A673 (cell line): ENCODE measurements at regions not wholly inside any gene's neighbourhood (a gene's known extent, or its start where the extent isn't known, plus 50 kb on each side); places are given as distances from the start of the nearest gene placed in this dataset.

Experiments
- BruUV-seq: library from RNA; stranded (reverse); fragments of 400-500 nt; replicated peaks from 2 replicates; lab custom pipeline; 2021; lab: Mats Ljungman, UMichigan
- CTCF ChIA-PET: fragments of 300-600 bp; sonication (Branson Sonifier 250); formaldehyde crosslinking; loops from one replicate; lab custom pipeline; 2022; ENCODE audit warnings: antibody characterized with exemption; lab: Charles Lee
- POLR2A ChIA-PET: fragments of 300-600 bp; sonication (Branson Sonifier 250); formaldehyde crosslinking; loops from one replicate; lab custom pipeline; 2022; ENCODE audit warnings: antibody characterized with exemption; ENCODE audit not compliant: low non-redundant PET; lab: Charles Lee
- DNase-seq: peaks from one replicate; pipeline ENCODE4 v3.0.0-alpha.2; 2015; ENCODE audit warnings: low spot score
- H3K27ac ChIP-seq: fragments of 200-600 bp; sonication (generic); 2 replicates; pipeline ENCODE4 v1.5.1; 2016; ENCODE audit warnings: mixed run types, low read depth, mild to moderate bottlenecking, mixed read lengths, antibody characterized with exemption, low read length; ENCODE audit not compliant: poor library complexity, severe bottlenecking
- H3K27me3 ChIP-seq: fragments of 200-600 bp; sonication (generic); replicated peaks from 2 replicates; pipeline ENCODE4 v1.6.1; 2017; ENCODE audit warnings: mixed run types, low read depth, mild to moderate bottlenecking, mixed read lengths, antibody characterized with exemption, low read length; ENCODE audit not compliant: insufficient read depth, poor library complexity
- H3K36me3 ChIP-seq: fragments of 200-600 bp; sonication (generic); 2 replicates; pipeline ENCODE4 v1.6.1; 2016; ENCODE audit warnings: mixed run types, mild to moderate bottlenecking, mixed read lengths, antibody characterized with exemption, low read length; ENCODE audit not compliant: insufficient read depth, poor library complexity, severe bottlenecking
- H3K4me1 ChIP-seq: fragments of 200-600 bp; sonication (generic); 2 replicates; pipeline ENCODE4 v1.6.1; 2017; ENCODE audit warnings: mixed run types, mild to moderate bottlenecking, mixed read lengths, antibody characterized with exemption, low read length; ENCODE audit not compliant: insufficient read depth, poor library complexity, severe bottlenecking
- H3K4me3 ChIP-seq: fragments of 200-600 bp; sonication (generic); 2 replicates; pipeline ENCODE4 v1.5.1; 2016; ENCODE audit warnings: low read depth, mixed run types, mild to moderate bottlenecking, mixed read lengths, low read length; ENCODE audit not compliant: poor library complexity, severe bottlenecking
- H3K9me3 ChIP-seq: fragments of 200-600 bp; sonication (generic); 2 replicates; pipeline ENCODE4 v1.6.1; 2016; ENCODE audit warnings: mixed run types, low read depth, mild to moderate bottlenecking, mixed read lengths, antibody characterized with exemption, low read length; ENCODE audit not compliant: poor library complexity, severe bottlenecking
- CTCF ChIP-seq: fragments of 300-800, 200-600 bp; sonication (generic); conservative IDR thresholded peaks from 2 replicates; pipeline ENCODE4 v1.5.1; 2017; ENCODE audit warnings: low read depth, mild to moderate bottlenecking, antibody characterized with exemption, low read length, moderate library complexity, mixed read lengths
- EZH2 ChIP-seq: fragments of 200-600 bp; sonication (generic); IDR thresholded peaks from 2 replicates; pipeline ENCODE4 v1.6.1; 2017; ENCODE audit warnings: borderline replicate concordance, low read depth, mild to moderate bottlenecking, mixed read lengths, antibody characterized with exemption, low read length; ENCODE audit not compliant: poor library complexity, severe bottlenecking
- intact Hi-C: fragments of 100-400 bp; cut with micrococcal nuclease; formaldehyde crosslinking; loops from one replicate; pipeline ENCODE4 v1.10.0; 2022; ENCODE audit not compliant: unreplicated experiment

DNA sequence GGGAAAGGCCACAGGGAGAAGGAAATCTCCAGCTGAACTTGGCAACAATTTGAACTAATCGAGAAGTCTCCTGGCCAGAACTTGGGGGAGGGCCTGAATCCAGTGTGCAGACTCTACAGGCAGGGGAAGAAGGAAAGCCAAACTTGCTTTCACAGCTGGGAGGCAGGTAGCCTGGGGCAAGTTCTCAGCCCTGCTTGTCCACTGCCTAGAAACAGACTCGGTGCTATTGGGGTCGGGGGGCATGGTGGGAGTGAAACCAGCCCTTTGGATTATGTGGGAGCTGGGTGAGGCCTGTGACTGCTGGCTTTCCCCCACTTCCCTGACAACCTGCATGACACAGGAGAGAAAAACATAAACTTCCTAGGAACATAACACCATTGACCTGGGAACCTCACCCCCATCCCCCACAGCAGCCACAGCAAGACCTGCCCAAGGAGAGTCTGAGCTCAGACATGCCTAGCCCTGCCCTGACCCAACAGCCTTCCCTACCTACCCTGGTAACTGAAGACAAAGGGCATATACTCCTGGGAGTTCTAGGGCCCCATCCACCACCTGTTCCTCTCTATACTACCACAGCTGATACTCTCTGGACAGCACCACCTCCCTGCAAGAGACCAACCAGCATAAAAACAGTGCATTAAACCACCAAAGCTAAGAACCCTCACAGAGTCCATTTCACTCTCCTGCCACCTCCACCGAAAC, 103.7 kb upstream of the MNS1 start:
- CTCF ChIA-PET: no interaction called here
- H3K27me3 ChIP-seq: no peaks in the 10 kb centered on the region
- intact Hi-C loops: loop anchor here (2.0 kb wide), 1 partner anchor 72 kb away; no protein-coding TSS in a partner anchor
- H3K9me3 ChIP-seq: no peaks in the 10 kb centered on the region
- POLR2A ChIA-PET: no interaction called here
- DNase-seq: no peak
- H3K4me1 ChIP-seq: no peaks in the 10 kb centered on the region
- BruUV-seq: no TSS peak
- H3K4me3 ChIP-seq: no peak overlapping the region
- no peak for TF ChIP-seq EZH2
- TF ChIP-seq CTCF: no peak
- H3K36me3 ChIP-seq: no peaks in the 10 kb centered on the region
- H3K27ac ChIP-seq: no peak overlapping the region

DNA sequence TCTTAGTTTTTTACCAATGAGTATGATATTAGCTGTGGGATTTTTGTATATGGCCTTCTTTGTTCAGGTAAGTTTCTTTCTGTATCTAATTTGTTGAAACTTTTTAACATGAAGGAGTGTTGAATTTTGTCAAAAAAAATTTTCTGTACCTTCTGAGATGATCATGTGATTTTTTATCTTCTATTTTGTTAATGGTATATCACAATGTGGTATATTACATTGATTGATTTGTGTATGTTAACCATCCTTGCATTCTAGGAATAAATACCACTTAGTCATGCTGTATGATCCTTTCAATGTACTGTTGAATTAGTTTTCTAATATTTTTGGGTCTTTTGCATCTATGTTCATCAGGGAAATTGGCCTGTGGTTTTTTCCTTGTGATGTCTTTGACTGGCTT, 92.5 kb upstream of the MNS1 start:
- TF ChIP-seq CTCF (no peak), EZH2 (no peak)
- ChIA-PET POLR2A (no interaction called here), CTCF (no interaction called here)
- Histone ChIP-seq H3K36me3 (no peaks in the 10 kb centered on the region), H3K9me3 (no peaks in the 10 kb centered on the region), H3K4me1 (no peaks in the 10 kb centered on the region), H3K4me3 (no peak overlapping the region), H3K27ac (no peak overlapping the region), H3K27me3 (no peaks in the 10 kb centered on the region)
- no peak for DNase-seq
- BruUV-seq: no TSS peak
- intact Hi-C loops: no loop called here

DNA sequence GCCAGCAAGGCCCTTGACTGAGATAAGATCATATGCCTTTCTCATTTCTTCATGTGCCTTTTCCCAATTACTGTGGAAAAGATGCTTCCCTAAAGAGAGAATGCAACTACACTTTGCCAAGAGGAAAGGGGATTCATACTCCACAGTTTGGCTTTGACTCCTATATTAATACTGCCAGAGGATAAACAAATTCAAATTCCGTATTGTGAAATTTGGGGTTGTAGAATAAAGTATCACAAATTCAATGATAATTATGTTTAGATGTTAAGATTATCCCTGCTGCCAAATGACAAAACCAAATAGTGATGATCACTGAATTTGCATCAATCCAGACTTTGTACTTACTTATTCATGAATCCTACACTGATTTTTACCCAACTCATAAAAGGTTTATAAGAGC, 88.5 kb upstream of the MNS1 start:
- Histone ChIP-seq H3K27ac (no peak overlapping the region), H3K4me3 (no peak overlapping the region), H3K9me3 (no peaks in the 10 kb centered on the region), H3K4me1 (no peaks in the 10 kb centered on the region), H3K27me3 (no peaks in the 10 kb centered on the region), H3K36me3 (no peaks in the 10 kb centered on the region)
- CTCF ChIA-PET: no interaction called here
- TF ChIP-seq EZH2 (no peak), CTCF (no peak)
- BruUV-seq: no TSS peak
- DNase-seq: no peak
- intact Hi-C loops: no loop called here
- POLR2A ChIA-PET: no interaction called here
